Suprapubic skin (tissue), 4 donors: ENCODE measurements at regions not wholly inside any gene's neighbourhood (a gene's known extent, or its start where the extent isn't known, plus 50 kb on each side); places are given as distances from the start of the nearest gene placed in this dataset.

Experiments
- CTCF ChIP-seq, 2 donors: fragments of 200-600 bp in 1 of 2; fragments of 450-650 bp in 1 of 2; sonication (generic) in 1 of 2; IDR thresholded peaks; one replicate each; pipeline ENCODE4 v1.5.1; 2016 to 2019; ENCODE audit warnings: antibody characterized with exemption in 2 of 2, mild to moderate bottlenecking in 1 of 2, moderate library complexity in 1 of 2
- EP300 ChIP-seq: sonication (generic); formaldehyde crosslinking; IDR thresholded peaks from one replicate; pipeline ENCODE4 v1.6.1; 2017; ENCODE audit warnings: antibody characterized with exemption
- POLR2A ChIP-seq, 2 donors: fragments of 450-650 bp; IDR thresholded peaks; one replicate each; pipeline ENCODE4 v1.6.1; 2017; ENCODE audit warnings: antibody characterized with exemption in 2 of 2, mild to moderate bottlenecking in 2 of 2, moderate library complexity in 2 of 2
- POLR2AphosphoS5 ChIP-seq, 3 donors: sonication (generic); formaldehyde crosslinking; IDR thresholded peaks; one replicate each; pipeline ENCODE4 v1.6.1; 2017; ENCODE audit warnings: antibody characterized with exemption in 3 of 3

DNA sequence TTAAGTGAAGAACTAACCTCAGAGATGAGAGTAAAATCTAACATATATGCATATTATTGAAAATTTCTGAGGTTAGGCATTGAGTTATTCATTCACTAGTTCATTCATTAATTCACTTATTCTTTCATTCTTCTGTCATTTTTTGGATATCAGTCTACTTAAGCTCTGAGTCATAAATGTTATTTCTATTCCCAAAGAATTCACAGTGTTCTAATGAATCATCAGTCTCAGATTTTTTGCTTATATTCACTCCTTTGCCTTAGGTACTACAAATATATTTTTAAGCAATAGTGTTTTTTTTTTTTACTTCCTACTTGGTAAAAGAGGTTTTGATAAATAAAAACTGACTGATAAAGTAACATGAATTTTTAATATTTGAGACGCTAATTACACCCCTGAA lies 95.2 kb upstream of the DKK2 start:
- TF ChIP-seq CTCF (IDR thresholded peaks at IDR 0.05) (no peak), POLR2A (IDR thresholded peaks at IDR 0.05) (no peak), POLR2AphosphoS5 (IDR thresholded peaks at IDR 0.05) (no peak), EP300 (no peak)
